Right ventricle myocardium inferior (tissue), 1 donor: ENCODE measurements at regions not wholly inside any gene's neighbourhood (a gene's known extent, or its start where the extent isn't known, plus 50 kb on each side); places are given as distances from the start of the nearest gene placed in this dataset.

ENCODE experiments used
- ATAC-seq: fragments of 200-7000 bp; cut with Tn5 transposase; one replicate; pipeline ENCODE4 v1.9.1; 2020; ENCODE audit warnings: mild to moderate bottlenecking, moderate library complexity
- DNase-seq: peaks from one replicate; pipeline ENCODE4 v3.0.0; 2021; ENCODE audit errors: missing footprints
- intact Hi-C: fragments of 100-400 bp; cut with DNase I; formaldehyde crosslinking; loops from one replicate; pipeline ENCODE4 v1.11.0; 2022
- donor health status: DM: no; HTN: yes; CAD: no; lungs with severe emphysema.

DNA sequence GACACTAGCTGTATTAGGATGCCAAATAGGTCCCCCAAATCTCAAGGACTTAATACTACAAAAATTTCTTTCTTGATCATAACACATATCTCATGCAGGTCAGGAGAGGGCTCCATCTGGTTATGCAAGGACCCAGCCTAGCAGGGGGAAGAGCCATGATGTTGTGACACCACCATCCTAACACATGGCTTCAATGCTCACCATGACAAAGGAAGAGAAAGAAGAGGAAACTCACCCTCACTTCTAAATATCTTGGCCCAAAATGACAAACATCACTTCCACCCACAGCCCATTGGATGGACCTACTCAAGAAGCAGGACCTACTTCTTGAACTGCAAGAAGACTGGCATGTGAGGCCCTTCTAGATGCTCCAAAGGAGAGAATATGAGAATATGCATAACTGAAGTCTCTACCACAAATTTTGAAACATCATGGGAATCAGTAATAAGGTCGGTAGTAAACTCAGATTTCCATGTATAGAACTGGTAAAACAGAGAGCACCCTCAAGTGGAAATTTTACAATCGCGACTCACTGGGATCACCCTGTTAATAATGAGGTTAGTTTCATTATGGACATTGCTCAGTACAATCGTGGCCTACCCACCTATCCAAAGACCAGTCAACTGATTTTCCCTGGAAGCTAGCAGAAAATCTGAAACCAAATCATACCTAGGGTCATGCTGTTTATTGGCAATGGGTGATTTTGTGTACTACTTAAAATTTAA, 308.2 kb downstream of the ACTL7B start:
- intact Hi-C loops, result no loop called here

DNA sequence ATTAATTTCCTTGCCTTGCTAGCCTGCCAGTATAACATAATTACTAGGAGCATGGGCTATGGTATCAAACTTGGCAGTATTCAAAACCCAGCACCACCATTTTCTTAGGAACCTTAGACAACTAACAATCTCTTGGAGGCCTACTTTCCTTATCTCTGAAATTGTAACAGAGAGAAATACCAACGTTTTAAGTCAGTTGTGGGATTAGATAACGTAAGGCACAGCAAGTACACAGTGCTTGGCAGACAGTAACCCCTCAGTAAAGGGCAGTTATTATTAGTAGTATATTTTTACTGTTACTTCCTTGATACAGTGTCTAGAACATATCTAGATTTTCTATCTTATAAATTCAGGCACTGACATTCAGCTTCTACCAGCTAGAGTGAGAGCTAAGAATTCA, 309.6 kb downstream of the ACTL7B start:
- no peak for DNase-seq
- no peak for ATAC-seq
- intact Hi-C loops, result no loop called here

More for the DNA sequence above, 308.2 kb downstream of the ACTL7B start:
- DNase-seq (no peak), ATAC-seq (no peak)

DNA sequence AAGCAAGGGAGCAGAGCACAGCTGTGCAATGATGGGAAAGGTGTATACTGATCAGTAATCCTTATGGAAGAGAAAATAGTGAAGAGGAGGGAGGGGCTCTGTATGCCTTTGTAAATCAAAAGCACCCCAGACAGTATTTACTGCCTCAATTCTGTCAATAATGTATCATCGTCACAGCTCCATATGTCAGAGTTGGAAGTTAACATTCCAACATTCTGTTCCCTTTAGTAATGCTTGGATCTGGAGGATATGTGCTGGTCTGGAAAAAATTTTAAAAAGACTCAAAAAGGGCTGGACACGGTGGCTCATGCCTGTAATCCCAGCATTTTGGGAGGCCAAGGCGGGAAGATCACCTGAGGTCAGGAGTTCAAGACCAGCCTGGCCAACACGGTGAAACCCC, 310.4 kb downstream of the ACTL7B start:
- intact Hi-C loops, result no loop called here
- ATAC-seq (no peak), DNase-seq (no peak)

DNA sequence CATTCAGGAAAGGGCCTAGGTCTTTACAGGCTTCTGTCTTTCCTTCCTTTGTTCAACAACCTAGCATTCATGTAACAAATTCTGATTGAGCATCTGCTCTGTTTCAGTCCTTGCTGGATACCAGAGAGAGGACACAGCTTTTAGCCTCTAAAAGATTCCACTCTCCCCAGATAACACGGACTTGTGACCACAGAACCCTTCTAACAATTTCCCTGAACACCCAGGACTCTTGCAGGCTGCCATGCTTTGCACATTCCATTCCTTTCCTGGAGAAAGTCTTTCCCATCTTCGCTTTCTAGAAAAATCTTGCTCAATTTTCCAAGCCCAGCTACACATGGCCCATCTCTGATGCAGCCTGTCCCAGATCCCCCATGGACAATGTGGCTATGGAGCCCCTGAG, 310.9 kb downstream of the ACTL7B start:
- intact Hi-C loops, result no loop called here
- DNase-seq (no peak), ATAC-seq (no peak)

DNA sequence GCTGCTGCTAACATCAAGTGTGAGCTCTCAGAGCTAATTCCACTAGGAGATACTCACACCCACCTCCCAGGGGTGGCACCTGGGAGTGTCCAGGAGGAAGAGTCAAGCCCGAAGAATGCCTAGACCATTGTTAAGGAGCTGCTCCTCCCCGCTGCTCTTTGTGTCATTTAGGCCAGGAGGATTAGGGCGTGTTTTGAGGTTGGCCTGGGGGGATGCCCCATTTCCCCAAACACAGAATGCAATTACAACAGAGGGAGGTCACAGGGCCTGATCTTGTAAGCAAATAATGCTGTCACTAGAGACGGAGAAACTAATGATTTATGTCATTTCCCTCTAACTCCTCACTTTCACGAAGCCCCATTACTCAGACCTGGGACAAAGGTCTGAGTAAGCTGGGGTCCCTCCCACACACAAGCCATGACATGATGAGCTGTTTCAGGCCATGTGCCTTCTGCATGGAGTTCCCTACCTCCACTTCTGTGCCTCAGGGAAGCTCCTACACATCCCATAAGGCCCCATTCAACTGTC, 312.5 kb downstream of the ACTL7B start:
- DNase-seq (no peak), ATAC-seq (no peak)
- intact Hi-C loops, result no loop called here

DNA sequence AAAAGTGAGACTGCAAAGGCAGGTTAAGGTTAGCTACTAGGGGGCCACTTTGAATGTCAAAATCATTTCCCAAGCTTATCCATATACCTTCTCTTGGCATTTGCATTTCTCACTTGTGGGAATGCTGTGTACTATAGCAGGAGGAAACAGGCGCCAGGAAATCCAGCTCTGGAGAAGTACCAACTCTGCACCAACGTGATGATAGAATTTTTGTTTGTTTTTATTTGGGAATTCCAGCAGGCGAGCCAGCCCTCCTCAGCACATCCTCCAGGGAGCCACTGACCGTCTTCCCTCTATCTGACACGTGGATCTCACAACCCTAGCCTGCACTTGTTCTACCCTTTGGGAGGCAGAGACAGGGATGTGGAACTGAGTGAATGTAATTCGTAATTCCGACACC, 318.0 kb downstream of the ACTL7B start:
- ATAC-seq (no peak), DNase-seq (no peak)
- intact Hi-C loops, result no loop called here

DNA sequence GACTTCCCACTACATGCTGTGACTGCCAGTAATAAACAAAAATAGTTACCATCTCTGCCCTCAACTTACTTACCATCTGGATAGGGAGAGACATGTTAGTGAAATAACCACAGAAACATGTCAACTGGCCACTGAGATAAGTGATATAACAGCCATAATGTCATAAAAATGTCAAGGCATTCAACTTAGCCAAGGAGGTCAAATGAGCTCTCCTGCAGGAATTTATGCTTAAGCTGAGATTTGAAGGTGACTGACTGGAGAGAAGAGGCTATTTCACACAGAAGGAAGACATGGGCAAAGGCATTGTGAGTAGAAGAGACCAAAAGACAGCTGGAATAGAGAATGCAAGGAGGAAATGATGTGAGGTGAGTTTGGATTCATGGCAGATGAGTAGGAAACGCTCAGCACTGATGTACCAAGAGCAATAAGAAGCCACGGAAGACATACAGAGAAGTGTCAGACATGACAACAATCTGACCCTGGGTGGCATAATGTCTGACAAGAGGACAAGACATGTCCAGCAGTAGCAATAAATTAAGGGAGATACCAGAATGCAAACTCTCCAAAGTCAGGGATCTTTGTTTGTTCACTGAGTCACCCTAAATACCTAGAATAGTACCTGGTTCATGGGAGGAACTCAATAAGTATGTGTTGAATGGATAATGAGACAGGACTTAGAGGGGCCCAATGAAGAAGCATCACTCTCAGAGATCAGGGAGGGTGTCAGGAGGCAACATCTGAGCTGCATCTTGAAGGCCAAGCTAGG, 318.8 kb downstream of the ACTL7B start:
- no peak for ATAC-seq

DNA sequence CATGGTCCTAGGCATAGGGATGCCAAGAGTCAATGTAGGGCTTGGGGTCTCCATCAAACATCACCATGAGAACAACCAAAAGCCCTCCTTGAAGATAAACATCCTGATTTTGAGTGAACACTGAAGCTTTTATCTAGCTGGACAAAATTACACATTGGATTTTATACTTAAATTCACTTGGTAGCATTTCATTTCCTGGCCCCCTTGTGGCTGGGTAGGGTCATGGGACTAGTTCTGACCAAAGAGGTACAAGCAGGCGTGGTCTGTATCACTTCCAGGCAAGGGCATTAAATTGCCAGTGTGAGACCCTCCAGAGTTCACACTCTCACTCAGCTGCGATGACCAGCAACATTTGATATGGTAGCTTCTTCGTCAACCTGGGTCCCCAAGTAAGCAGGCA, 320.3 kb downstream of the ACTL7B start:
- DNase-seq, result no peak
- intact Hi-C loops, result no loop called here
- no peak for ATAC-seq

More for the DNA sequence above, 318.8 kb downstream of the ACTL7B start:
- intact Hi-C loops, result no loop called here
- no peak for DNase-seq

DNA sequence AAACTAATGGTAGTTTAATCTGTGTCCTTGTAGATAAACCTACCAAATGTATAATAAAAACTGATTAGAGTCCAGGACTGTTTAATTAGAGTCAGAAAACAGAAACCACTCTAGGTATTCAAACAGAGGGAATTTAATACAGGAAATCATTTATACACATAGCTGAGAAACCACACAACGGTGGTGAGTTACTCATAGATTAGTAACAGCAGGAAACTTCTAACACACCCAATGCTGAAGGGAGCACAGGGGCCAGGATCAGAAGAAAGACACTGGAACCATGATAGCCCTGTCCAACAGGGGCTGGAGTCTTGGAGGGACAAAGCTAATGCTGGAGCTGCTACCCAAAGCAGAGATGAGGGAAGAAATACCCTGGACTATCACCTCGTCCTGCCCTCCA, 321.0 kb downstream of the ACTL7B start:
- no peak for ATAC-seq
- intact Hi-C loops, result no loop called here
- no peak for DNase-seq

DNA sequence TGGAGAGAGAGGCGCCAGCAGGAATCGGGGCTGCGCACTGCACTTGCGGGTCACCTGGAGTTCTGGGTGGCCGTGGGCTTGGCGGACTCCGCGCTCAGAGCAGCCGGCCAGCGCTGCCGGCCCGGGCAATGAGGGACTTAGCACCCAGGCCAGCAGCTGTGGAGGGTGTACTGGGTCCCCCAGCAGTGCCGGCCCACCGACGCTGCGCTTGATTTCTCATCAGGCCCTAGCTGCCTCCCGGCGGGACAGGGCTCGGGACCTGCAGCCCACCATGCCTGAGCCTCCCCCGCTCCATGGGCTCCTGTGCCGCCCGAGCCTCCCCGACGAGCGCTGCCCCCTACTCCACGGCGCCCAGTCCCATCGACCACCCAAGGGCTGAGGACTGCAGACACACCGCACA, 325.6 kb downstream of the ACTL7B start:
- DNase-seq (no peak), ATAC-seq (no peak)
- intact Hi-C loops, result no loop called here

DNA sequence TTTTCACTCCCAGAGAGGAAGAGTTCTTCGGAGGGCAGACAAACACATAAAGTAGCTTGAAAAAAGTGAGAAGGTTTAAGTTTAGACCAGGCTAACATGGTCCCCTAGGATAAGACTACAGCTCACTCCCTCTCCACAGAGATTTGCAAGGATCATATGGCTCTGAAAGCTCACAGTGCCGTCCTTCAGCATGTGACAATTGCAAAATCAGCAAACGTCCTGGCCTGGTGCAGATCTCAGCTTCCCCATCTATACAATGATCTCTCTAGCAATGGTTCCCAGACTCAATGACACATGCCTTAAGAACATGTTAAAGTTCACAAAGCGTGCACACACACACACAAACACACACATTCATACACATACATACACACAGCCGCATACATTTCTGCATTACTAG, 327.6 kb downstream of the ACTL7B start:
- ATAC-seq (no peak), DNase-seq (no peak)

DNA sequence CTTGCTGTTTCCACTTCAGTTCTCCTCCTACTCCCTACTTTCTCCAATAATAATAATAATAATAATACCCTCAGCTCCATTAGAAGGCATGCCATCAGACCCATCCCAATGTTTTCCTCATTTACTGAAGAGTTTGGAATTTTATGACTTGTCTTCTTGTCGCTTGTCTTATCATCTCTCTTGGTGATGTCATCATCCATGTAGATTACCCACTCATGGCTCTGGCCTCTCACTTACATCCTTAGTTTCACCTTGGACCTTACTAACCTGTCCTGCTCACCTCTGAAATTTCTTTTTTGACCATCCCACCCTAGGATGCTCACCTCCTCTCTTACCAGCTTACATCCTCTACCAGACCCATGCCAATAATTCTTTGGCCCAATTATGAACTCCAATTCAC, 329.3 kb downstream of the ACTL7B start:
- ATAC-seq (no peak), DNase-seq (no peak)
- intact Hi-C loops, result no loop called here

More for the DNA sequence above, 327.6 kb downstream of the ACTL7B start:
- intact Hi-C loops, result no loop called here

DNA sequence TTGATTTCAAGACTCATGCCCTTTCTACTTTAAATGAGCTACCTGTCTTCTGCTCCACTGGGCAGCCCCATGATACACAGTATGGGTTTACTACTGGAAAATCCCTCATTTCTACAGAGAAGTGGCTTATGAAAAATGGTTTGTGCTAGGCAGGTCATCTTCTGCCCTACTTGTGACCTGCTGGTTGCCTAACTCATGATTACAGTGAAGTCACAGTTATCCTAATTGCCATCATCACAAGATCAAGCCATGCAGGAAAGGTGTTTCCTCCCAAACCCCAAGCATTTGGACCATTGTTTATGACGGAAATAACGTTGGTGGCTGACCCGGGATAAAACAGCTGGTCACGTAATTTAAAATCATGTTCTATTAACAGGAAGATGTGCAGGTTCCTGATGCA, 330.6 kb downstream of the ACTL7B start:
- ATAC-seq, result no peak
- intact Hi-C loops, result no loop called here
- no peak for DNase-seq

DNA sequence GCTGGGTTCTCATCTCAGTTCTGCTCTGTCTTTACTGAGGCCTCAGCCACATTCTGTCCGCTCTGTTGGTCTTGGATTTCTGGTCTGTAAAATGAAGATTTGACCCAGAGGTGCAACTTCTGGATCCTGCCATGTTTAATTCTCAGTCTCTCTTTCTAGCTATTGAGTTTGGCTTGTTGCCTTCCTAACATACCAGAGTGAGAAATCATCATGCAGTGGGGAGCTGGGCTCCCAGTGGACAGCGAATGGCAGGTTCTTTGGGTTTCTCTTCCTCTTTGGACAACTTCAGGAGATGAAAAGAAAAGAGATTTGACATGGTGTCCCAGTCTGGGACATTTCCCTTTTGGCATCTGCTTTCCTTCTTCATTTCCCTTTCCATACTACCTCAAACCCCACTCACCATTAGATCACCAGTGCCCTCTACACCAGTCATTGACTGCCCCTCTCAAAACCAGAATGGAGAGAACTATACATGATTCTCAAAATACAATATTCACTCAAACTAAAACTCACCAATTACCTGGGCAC, 334.7 kb downstream of the ACTL7B start:
- DNase-seq, result no peak
- ATAC-seq, result no peak
- intact Hi-C loops, result no loop called here

DNA sequence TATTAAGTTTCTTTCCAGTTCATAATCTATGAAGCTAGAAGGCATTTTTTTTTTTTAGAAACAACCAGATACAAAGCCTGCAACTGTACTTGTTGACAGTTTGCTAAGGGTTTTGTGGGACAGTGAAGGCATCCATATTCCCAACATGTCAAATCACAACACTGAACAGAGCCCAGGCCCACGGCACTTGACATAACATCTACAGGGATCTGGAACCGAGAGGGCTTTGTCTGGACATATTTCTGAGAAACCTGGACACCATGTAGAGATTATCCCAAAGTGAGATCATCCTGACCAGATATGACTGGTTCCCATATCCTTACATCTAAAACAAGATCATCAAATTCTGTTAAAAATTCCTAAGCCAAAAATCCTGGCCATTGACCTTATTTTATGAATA, 336.3 kb downstream of the ACTL7B start:
- intact Hi-C loops, result no loop called here
- no peak for DNase-seq
- no peak for ATAC-seq

DNA sequence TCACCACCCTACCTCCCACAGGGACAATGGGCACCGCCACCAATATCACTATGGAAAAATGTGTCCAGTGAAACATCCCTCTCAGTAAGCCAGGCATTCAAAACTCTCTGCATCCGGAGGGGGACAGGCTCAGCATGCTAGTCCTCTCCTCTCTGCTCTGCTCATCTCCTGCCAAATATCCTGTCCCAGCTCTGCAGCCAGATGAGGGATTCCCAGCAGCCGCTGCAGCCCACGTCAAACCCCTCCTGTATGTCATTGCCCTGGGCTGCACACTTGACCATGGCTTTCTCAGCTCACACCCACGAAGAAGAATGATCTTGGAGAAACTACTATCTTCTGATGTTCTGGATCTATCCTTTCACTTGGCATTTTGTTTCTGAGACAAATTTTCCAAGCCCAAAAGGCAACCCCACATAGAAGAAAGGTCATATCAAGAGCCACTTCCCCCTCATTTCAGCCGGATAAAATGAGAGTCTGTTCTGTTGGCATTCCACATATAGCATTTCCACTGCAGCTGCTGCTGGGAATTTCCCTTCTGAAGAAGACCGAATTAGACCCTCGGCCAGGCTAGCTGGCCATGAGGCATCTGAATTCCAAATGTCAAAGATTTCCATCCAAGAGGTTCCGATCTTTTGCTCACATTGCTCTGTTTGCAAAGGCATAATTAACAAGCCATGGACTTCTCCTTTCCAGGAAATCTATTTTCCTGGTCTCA, 338.0 kb downstream of the ACTL7B start:
- DNase-seq, result no peak
- intact Hi-C loops, result no loop called here
- ATAC-seq, result no peak

DNA sequence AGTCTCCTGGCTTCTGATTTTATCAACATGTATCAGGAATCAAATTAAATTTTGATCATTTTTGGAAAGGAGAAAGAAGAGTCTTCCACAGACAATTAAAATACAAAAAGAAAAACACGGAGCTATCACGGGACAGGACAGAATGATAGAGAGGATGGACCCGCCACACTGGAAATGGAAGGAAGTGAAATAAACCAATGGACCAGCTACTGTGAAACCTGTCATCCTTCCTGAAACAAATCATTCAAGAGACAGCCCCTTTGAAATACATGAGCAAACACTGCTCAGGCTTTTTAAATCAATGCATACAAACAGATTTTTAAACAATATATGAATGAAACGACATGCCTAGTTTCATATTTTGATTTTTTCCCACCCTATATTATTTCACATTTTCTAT, 339.4 kb downstream of the ACTL7B start:
- ATAC-seq, result no peak
- intact Hi-C loops, result no loop called here

DNA sequence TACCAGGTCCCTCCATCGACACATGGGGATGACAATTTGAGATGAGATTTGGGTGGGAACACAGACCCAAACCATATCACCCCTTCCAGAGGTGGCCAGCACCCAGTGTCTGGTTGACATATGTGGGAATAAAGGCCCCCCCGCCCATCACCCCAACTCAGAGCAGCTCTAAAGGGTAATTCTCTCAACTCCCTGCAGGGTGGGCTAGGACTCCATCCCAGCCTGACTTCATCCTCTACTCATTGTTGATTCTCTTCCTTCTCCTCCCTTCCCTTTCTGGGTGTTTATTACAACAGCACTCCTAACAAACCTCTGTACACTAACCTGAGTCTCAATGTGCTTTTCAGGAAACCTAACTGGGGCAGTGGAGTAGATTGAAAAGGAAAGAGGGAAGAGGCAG, 339.9 kb downstream of the ACTL7B start:
- no peak for ATAC-seq
- no peak for DNase-seq
- intact Hi-C loops, result no loop called here

More for the DNA sequence above, 339.4 kb downstream of the ACTL7B start:
- DNase-seq, result no peak

DNA sequence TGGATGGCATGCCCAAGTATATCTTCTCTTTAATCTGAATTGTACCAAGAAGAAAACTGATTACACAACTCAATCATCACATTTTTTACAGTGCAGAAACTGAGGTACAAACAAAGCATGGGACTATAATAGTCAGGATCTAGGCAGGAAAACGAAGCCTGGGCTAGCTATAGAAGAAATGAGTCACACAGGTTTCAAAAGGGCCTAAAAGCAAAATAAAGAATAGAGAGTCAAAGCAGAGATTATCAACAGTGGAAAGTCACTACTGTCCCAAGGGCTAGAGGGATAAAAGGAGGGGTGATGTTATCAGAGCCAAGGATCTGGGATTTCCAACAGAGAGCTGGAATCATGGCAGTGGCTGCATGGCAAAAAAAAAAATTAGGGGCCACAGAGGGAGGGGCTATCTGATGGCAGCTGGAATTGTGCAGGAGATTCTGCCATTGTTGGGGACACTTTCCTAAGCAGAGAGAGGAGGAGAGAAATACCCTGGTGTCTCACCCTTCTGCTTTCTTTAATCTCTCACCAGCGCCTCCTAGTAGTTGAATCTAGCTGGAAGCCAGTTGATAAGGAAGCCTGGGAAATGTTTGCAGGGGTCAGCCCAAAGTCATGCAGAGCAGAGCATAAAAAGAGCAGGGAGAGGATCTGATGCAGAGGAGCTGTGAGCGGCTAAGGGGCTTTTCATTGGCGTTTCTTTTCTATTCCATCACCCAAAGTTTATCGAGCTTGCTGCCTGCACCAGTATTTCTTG, 343.2 kb downstream of the ACTL7B start:
- ATAC-seq (peak; percentile 48), DNase-seq (no peak)
- intact Hi-C loops, result no loop called here
